Esophagus squamous epithelium (tissue), 4 donors: ENCODE measurements at regions not wholly inside any gene's neighbourhood (a gene's known extent, or its start where the extent isn't known, plus 50 kb on each side); places are given as distances from the start of the nearest gene placed in this dataset.

Experiments
- CTCF ChIP-seq, 6 experiments: fragments of 450-650 bp in 4 of 6; fragments of 200-600 bp in 2 of 6; sonication (generic) in 2 of 6; IDR thresholded peaks; one replicate each; pipeline ENCODE4 v1.5.1; 2016 to 2019; ENCODE audit warnings: antibody characterized with exemption in 6 of 6, mild to moderate bottlenecking in 4 of 6, moderate library complexity in 4 of 6
- POLR2A ChIP-seq, 4 donors: fragments of 450-650 bp; IDR thresholded peaks; one replicate each; pipeline ENCODE4 v1.6.1; 2017; ENCODE audit warnings: antibody characterized with exemption in 4 of 4, mild to moderate bottlenecking in 4 of 4, moderate library complexity in 3 of 4

- TF ChIP-seq POLR2A (IDR thresholded peaks at IDR 0.05) (no peak), CTCF (IDR thresholded peaks at IDR 0.05) (no peak)
These were observed 375.5 kb upstream of the SLITRK5 start for GRCh38 chr13:87295636-87296035.
